ENCODE measurements at regions not wholly inside any gene's neighbourhood (a gene's known extent, or its start where the extent isn't known, plus 50 kb on each side); places are given as distances from the start of the nearest gene placed in this dataset.

GRCh38 chr14:89572596-89573398, 155.8 kb upstream of the FOXN3 start:
- Histone ChIP-seq H3K9ac (ENCODE audit: low read depth, low read length, poor library complexity) (no peak overlapping the region), H3K36me3 (replicated peaks in 1 of 2; ENCODE audit: control insufficient read depth in 2 of 2, insufficient read depth in 2 of 2, low read length in 2 of 2) (no peaks in the 10 kb centered on the region), H3K4me3 (ENCODE audit: low read length in 2 of 2) (no peak overlapping the region), H3K27ac (replicated peaks; ENCODE audit: low read length) (no peak overlapping the region), H3K4me1 (ENCODE audit: control insufficient read depth in 2 of 2, insufficient read depth in 1 of 2, low read depth in 1 of 2, low read length in 2 of 2) (peaks cover 2 to 5% of the 10 kb centered on the region in 2 donors), H3K79me1 (ENCODE audit: low read depth, low read length) (no peaks in the 10 kb centered on the region), H2BK120ac (ENCODE audit: low read depth, low read length) (no peak overlapping the region), H3K27me3 (ENCODE audit: control insufficient read depth in 3 of 3, insufficient read depth in 3 of 3, low read depth in 1 of 3, low read length in 3 of 3) (no peaks in the 10 kb centered on the region), H2AK5ac (ENCODE audit: low read depth, low read length) (no peak overlapping the region), H2BK15ac (ENCODE audit: low read length) (no peak overlapping the region), H2BK5ac (ENCODE audit: low read length) (no peak overlapping the region), H3K4me2 (ENCODE audit: insufficient read depth, low read length, poor library complexity, severe bottlenecking) (no peak overlapping the region), H3K14ac (ENCODE audit: low read length) (no peak overlapping the region), H3K18ac (ENCODE audit: low read length) (no peak overlapping the region), H3K23ac (ENCODE audit: low read depth, low read length, poor library complexity) (no peak overlapping the region), H3K9me3 (replicated peaks in 1 of 2; ENCODE audit: control insufficient read depth in 2 of 2, insufficient read depth in 1 of 2, low read depth in 1 of 2, low read length in 2 of 2) (no peaks in the 10 kb centered on the region), H2AFZ (ENCODE audit: low read length) (no peak overlapping the region), H4K8ac (ENCODE audit: low read depth, low read length) (no peak overlapping the region), H3K4ac (ENCODE audit: low read length) (no peak overlapping the region), H4K91ac (ENCODE audit: low read depth, low read length, poor library complexity) (no peak overlapping the region), H2BK12ac (ENCODE audit: low read length) (no peak overlapping the region)
- no CpG with 5 or more reads among the region's 10 CpGs for WGBS, 2 donors (ENCODE audit: extremely low coverage in 2 of 2, insufficient read length in 2 of 2, insufficient replicate concordance in 1 of 2)
- no peak for DNase-seq (ENCODE audit: low spot score)

GRCh38 chr14:89571491-89571890, 154.5 kb upstream of the FOXN3 start:
- Histone ChIP-seq H3K79me1 (ENCODE audit: low read depth, low read length) (no peaks in the 10 kb centered on the region), H3K4me1 (ENCODE audit: control insufficient read depth in 2 of 2, insufficient read depth in 1 of 2, low read depth in 1 of 2, low read length in 2 of 2) (peaks cover under 1 to 2% of the 10 kb centered on the region in 2 donors), H4K8ac (ENCODE audit: low read depth, low read length) (no peak overlapping the region), H3K9ac (ENCODE audit: low read depth, low read length, poor library complexity) (no peak overlapping the region), H3K9me3 (replicated peaks in 1 of 2; ENCODE audit: control insufficient read depth in 2 of 2, insufficient read depth in 1 of 2, low read depth in 1 of 2, low read length in 2 of 2) (no peaks in the 10 kb centered on the region), H2BK12ac (ENCODE audit: low read length) (no peak overlapping the region), H2AK5ac (ENCODE audit: low read depth, low read length) (no peak overlapping the region), H2BK5ac (ENCODE audit: low read length) (no peak overlapping the region), H3K4ac (ENCODE audit: low read length) (no peak overlapping the region), H3K23ac (ENCODE audit: low read depth, low read length, poor library complexity) (no peak overlapping the region), H2BK15ac (ENCODE audit: low read length) (no peak overlapping the region), H3K27me3 (ENCODE audit: control insufficient read depth in 3 of 3, insufficient read depth in 3 of 3, low read depth in 1 of 3, low read length in 3 of 3) (no peaks in the 10 kb centered on the region), H3K36me3 (replicated peaks in 1 of 2; ENCODE audit: control insufficient read depth in 2 of 2, insufficient read depth in 2 of 2, low read length in 2 of 2) (no peaks in the 10 kb centered on the region), H2AFZ (ENCODE audit: low read length) (no peak overlapping the region), H3K14ac (ENCODE audit: low read length) (no peak overlapping the region), H3K4me2 (ENCODE audit: insufficient read depth, low read length, poor library complexity, severe bottlenecking) (no peak overlapping the region), H3K18ac (ENCODE audit: low read length) (no peak overlapping the region), H2BK120ac (ENCODE audit: low read depth, low read length) (no peak overlapping the region), H4K91ac (ENCODE audit: low read depth, low read length, poor library complexity) (no peak overlapping the region), H3K4me3 (ENCODE audit: low read length in 2 of 2) (no peak overlapping the region), H3K27ac (replicated peaks; ENCODE audit: low read length) (no peak overlapping the region)
- WGBS, 2 donors (ENCODE audit: extremely low coverage in 2 of 2, insufficient read length in 2 of 2, insufficient replicate concordance in 1 of 2), result no CpG with 5 or more reads among the region's 1 CpG
- DNase-seq (ENCODE audit: low spot score), result no peak

- Histone ChIP-seq H3K4me2 (ENCODE audit: insufficient read depth, low read length, poor library complexity, severe bottlenecking) (no peak overlapping the region), H2BK15ac (ENCODE audit: low read length) (no peak overlapping the region), H4K91ac (ENCODE audit: low read depth, low read length, poor library complexity) (no peak overlapping the region), H3K27ac (replicated peaks; ENCODE audit: low read length) (no peak overlapping the region), H3K14ac (ENCODE audit: low read length) (no peak overlapping the region), H3K79me1 (ENCODE audit: low read depth, low read length) (no peaks in the 10 kb centered on the region), H3K4ac (ENCODE audit: low read length) (no peak overlapping the region), H3K9ac (ENCODE audit: low read depth, low read length, poor library complexity) (no peak overlapping the region), H3K4me3 (ENCODE audit: low read length in 2 of 2) (no peak overlapping the region), H4K8ac (ENCODE audit: low read depth, low read length) (no peak overlapping the region), H3K36me3 (replicated peaks in 1 of 2; ENCODE audit: control insufficient read depth in 2 of 2, insufficient read depth in 2 of 2, low read length in 2 of 2) (no peaks in the 10 kb centered on the region), H2AK5ac (ENCODE audit: low read depth, low read length) (no peak overlapping the region), H3K27me3 (ENCODE audit: control insufficient read depth in 3 of 3, insufficient read depth in 3 of 3, low read depth in 1 of 3, low read length in 3 of 3) (no peaks in the 10 kb centered on the region), H2BK12ac (ENCODE audit: low read length) (no peak overlapping the region), H3K18ac (ENCODE audit: low read length) (no peak overlapping the region), H3K4me1 (ENCODE audit: control insufficient read depth in 2 of 2, insufficient read depth in 1 of 2, low read depth in 1 of 2, low read length in 2 of 2) (no peaks in the 10 kb centered on the region), H3K23ac (ENCODE audit: low read depth, low read length, poor library complexity) (no peak overlapping the region), H2BK120ac (ENCODE audit: low read depth, low read length) (no peak overlapping the region), H2AFZ (ENCODE audit: low read length) (no peak overlapping the region), H2BK5ac (ENCODE audit: low read length) (no peak overlapping the region), H3K9me3 (replicated peaks in 1 of 2; ENCODE audit: control insufficient read depth in 2 of 2, insufficient read depth in 1 of 2, low read depth in 1 of 2, low read length in 2 of 2) (no peaks in the 10 kb centered on the region)
- no peak for DNase-seq (ENCODE audit: low spot score)
- no CpG with 5 or more reads among the region's 3 CpGs for WGBS, 2 donors (ENCODE audit: extremely low coverage in 2 of 2, insufficient read length in 2 of 2, insufficient replicate concordance in 1 of 2)
Measured at GRCh38 chr14:89566644-89567415, 149.8 kb upstream of the FOXN3 start.

DNA sequence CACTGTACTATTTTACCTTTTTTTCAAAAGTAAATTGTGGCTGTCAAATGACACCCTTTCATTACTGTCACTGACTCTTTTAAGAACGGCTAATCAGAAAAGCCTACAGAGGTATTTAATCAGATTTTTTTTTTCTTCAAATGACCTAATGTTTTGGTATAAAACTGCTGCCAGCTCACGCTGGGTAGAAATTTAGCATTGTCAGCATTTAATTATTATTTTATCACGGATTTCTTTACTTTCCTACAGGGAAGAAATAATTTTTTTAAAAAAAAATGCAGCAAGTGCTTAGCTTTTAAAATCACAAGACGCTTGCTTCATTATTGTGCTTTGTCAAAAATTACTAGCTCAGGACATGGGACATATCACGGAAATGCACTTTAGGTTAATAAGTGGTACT, 149.1 kb upstream of the FOXN3 start:
- Histone ChIP-seq H3K79me1 (ENCODE audit: low read depth, low read length) (no peaks in the 10 kb centered on the region), H2BK5ac (ENCODE audit: low read length) (no peak overlapping the region), H2AK5ac (ENCODE audit: low read depth, low read length) (no peak overlapping the region), H3K18ac (ENCODE audit: low read length) (no peak overlapping the region), H3K9me3 (replicated peaks in 1 of 2; ENCODE audit: control insufficient read depth in 2 of 2, insufficient read depth in 1 of 2, low read depth in 1 of 2, low read length in 2 of 2) (no peaks in the 10 kb centered on the region), H3K9ac (ENCODE audit: low read depth, low read length, poor library complexity) (no peak overlapping the region), H3K4me3 (ENCODE audit: low read length in 2 of 2) (no peak overlapping the region), H3K14ac (ENCODE audit: low read length) (no peak overlapping the region), H3K36me3 (replicated peaks in 1 of 2; ENCODE audit: control insufficient read depth in 2 of 2, insufficient read depth in 2 of 2, low read length in 2 of 2) (no peaks in the 10 kb centered on the region), H2BK15ac (ENCODE audit: low read length) (no peak overlapping the region), H3K4me1 (ENCODE audit: control insufficient read depth in 2 of 2, insufficient read depth in 1 of 2, low read depth in 1 of 2, low read length in 2 of 2) (no peaks in the 10 kb centered on the region), H2BK12ac (ENCODE audit: low read length) (no peak overlapping the region), H3K4me2 (ENCODE audit: insufficient read depth, low read length, poor library complexity, severe bottlenecking) (no peak overlapping the region), H3K27ac (replicated peaks; ENCODE audit: low read length) (no peak overlapping the region), H3K27me3 (ENCODE audit: control insufficient read depth in 3 of 3, insufficient read depth in 3 of 3, low read depth in 1 of 3, low read length in 3 of 3) (no peaks in the 10 kb centered on the region), H3K4ac (ENCODE audit: low read length) (no peak overlapping the region), H2AFZ (ENCODE audit: low read length) (no peak overlapping the region), H3K23ac (ENCODE audit: low read depth, low read length, poor library complexity) (no peak overlapping the region), H4K91ac (ENCODE audit: low read depth, low read length, poor library complexity) (no peak overlapping the region), H2BK120ac (ENCODE audit: low read depth, low read length) (no peak overlapping the region), H4K8ac (ENCODE audit: low read depth, low read length) (no peak overlapping the region)
- WGBS, 2 donors (ENCODE audit: extremely low coverage in 2 of 2, insufficient read length in 2 of 2, insufficient replicate concordance in 1 of 2), result no CpG with 5 or more reads among the region's 5 CpGs
- no peak for DNase-seq (ENCODE audit: low spot score)

Data from neuronal stem cell (in vitro differentiated cells).